ENCODE measurements at regions not wholly inside any gene's neighbourhood (a gene's known extent, or its start where the extent isn't known, plus 50 kb on each side); places are given as distances from the start of the nearest gene placed in this dataset.

DNA sequence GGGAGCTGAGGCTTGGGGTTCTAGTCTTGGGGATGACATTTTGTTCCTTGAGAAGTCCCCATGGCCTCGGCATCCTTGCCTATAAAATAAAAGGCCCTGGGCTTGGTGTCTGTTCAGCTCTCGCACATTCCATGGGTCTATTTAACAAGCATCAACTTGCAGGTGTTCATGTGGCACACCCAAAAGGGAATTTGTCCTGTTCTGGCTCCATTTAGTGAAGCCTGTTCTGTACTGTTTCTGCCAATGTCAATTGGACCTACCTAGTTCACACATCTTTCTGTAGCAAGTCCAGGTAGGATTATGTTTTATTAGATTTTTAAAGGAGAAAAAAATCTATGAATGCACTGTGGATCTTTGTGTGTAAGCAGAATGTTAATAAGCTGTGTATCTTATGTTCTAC is 262.0 kb downstream of the HIVEP2 start:
- Histone ChIP-seq H3K9ac (no peak overlapping the region), H3K4me3 (no peak overlapping the region), H3K27me3 (no peaks in the 10 kb centered on the region), H3K27ac (no peak overlapping the region), H3K9me3 (replicated peaks in 1 of 11) (no peaks in the 10 kb centered on the region), H3K36me3 (no peaks in the 10 kb centered on the region), H3K4me2 (no peak overlapping the region), H4K20me1 (no peaks in the 10 kb centered on the region), H3K4me1 (peaks cover 0 to 10% (median 0%) of the 10 kb centered on the region in 10 experiments; a peak in 3 of 20 replicates)
- TF ChIP-seq Cebpa-rat (IDR thresholded peaks at IDR 0.05): no peak

DNA sequence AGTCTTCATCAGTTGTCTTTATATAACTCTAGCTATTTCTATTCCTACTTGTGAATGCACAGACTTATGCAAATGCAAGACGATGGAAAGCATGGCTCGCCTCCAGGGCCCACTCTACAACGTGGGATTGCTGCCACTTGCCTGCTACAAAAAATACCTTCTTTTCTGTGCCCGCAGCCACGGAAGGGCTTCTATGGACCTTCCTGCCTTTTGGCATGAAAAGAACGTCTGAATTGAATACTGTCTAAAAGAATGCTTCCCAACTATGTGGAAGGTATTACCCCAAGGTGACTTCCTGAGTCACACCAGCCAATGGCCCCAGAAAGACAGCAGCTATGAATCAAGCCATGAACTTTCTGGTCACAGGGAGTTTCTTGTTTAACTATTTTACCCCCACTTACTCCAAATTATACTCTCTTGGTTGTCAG is 261.2 kb downstream of the HIVEP2 start:
- Histone ChIP-seq H3K36me3 (no peaks in the 10 kb centered on the region), H3K4me2 (peak overlapping the region in 1 of 11 experiments; percentile 15; a peak in 1 of 22 replicates), H4K20me1 (no peaks in the 10 kb centered on the region), H3K27me3 (no peaks in the 10 kb centered on the region), H3K4me1 (peaks cover 0 to 10% (median 0%) of the 10 kb centered on the region in 10 experiments; a peak in 3 of 20 replicates), H3K4me3 (no peak overlapping the region), H3K9ac (no peak overlapping the region), H3K9me3 (replicated peaks in 1 of 11) (no peaks in the 10 kb centered on the region), H3K27ac (no peak overlapping the region)
- TF ChIP-seq Cebpa-rat (IDR thresholded peaks at IDR 0.05): no peak

DNA sequence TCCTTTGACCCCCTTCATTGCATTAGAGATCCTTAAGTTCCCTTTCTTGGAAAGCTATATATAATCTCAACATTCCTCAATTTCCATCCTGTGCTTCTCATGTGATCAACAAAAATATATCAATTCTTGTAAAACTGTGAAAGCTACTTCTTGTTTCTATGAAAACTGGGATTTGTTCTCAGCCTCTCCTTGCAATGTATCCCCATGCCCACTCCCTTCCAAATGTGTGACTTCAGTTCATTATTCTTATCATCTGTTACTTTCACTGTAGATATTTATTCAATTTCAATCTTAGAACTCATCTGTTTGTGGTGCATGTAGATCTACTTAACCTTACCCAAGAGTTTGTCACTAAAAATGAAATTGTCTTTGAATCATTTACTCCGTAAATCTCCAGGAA is 260.6 kb downstream of the HIVEP2 start:
- peak overlapping the region in 2 of 11 experiments; percentile 15 to 18; a peak in 2 of 22 replicates for H3K4me2 ChIP-seq
- TF ChIP-seq Cebpa-rat (IDR thresholded peaks at IDR 0.05): no peak
- no peaks in the 10 kb centered on the region for H3K36me3 ChIP-seq
- no peaks in the 10 kb centered on the region for H4K20me1 ChIP-seq
- no peak overlapping the region for H3K9ac ChIP-seq
- no peaks in the 10 kb centered on the region for H3K9me3 ChIP-seq (replicated peaks in 1 of 11)
- H3K4me1 ChIP-seq: peaks cover 0 to 10% (median 0%) of the 10 kb centered on the region in 10 experiments; a peak in 3 of 20 replicates
- H3K27me3 ChIP-seq: no peaks in the 10 kb centered on the region
- no peak overlapping the region for H3K27ac ChIP-seq
- no peak overlapping the region for H3K4me3 ChIP-seq

DNA sequence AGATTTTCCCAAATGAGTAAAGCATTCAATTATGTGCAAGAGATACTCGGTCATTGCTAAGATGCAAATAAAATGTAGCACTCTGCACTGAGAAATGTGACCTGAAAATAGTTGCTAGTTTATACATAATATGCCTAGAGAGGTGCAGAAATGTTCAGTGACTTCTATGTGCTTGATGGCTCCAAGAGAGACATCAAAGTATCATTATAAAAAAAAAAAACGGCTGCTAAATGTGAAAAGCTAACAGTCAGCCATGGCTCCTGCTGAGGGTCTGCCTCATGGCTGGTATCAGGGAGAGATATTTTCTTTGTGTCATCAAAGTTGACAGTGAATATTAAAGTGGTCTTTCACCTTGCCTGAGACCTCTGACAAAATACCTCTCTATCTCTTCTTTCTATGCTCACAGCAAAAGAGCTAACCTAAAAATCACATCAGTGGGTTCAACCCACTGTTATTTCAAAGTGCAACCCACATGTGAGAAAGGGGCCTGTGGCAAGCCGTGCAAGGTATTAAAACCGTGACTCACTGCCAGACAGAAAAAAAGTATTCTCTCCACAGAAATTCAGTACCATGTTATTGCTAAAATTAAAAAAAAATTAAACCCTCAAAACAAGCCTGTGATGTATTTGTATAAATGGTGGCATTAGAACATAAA is 259.0 kb downstream of the HIVEP2 start:
- peaks cover 0 to 10% (median 0%) of the 10 kb centered on the region in 10 experiments; a peak in 3 of 20 replicates for H3K4me1 ChIP-seq
- no peak overlapping the region for H3K9ac ChIP-seq
- no peaks in the 10 kb centered on the region for H3K9me3 ChIP-seq (replicated peaks in 1 of 11)
- no peak overlapping the region for H3K27ac ChIP-seq
- H3K4me3 ChIP-seq: no peak overlapping the region
- no peaks in the 10 kb centered on the region for H3K36me3 ChIP-seq
- H3K4me2 ChIP-seq: no peak overlapping the region
- no peaks in the 10 kb centered on the region for H3K27me3 ChIP-seq
- no peak for TF ChIP-seq Cebpa-rat (IDR thresholded peaks at IDR 0.05)
- no peaks in the 10 kb centered on the region for H4K20me1 ChIP-seq

- TF ChIP-seq Cebpa-rat (IDR thresholded peaks at IDR 0.05): no peak
- no peak overlapping the region for H3K4me2 ChIP-seq
Measured at GRCh38 chr6:142686507-142686887, 258.5 kb downstream of the HIVEP2 start.

DNA sequence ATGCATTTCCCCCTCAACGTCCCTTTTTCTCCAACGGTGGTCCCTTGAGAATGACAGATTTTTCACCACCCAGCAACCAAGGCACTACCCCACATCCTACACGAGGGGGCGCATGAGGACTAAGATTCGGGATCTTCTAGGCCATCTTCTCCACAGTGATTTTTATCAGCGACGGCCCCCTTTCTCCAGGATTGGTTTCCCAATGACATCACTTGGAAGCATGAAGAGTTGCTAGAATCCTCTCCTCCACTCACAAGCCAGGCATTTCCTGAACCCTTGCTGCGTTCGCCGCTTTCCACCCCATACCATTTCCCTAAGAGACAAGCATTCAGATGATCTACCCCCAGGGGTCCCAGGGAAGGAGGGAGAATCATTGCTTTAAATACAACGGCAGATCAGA is 252.0 kb downstream of the HIVEP2 start:
- Histone ChIP-seq H3K4me1 (peaks cover 0 to 25% (median 9%) of the 10 kb centered on the region in 10 experiments; a peak in 9 of 20 replicates), H3K27me3 (no peaks in the 10 kb centered on the region), H3K4me2 (peak overlapping the region in 10 of 11 experiments; percentile 1 to 52 (median 20); a peak in 10 of 22 replicates), H3K36me3 (no peaks in the 10 kb centered on the region), H3K9ac (no peak overlapping the region), H3K9me3 (replicated peaks in 1 of 11) (no peaks in the 10 kb centered on the region), H4K20me1 (no peaks in the 10 kb centered on the region), H3K27ac (no peak overlapping the region; a peak in 1 of 22 replicates), H3K4me3 (no peak overlapping the region)
- no peak for TF ChIP-seq Cebpa-rat (IDR thresholded peaks at IDR 0.05)

More at GRCh38 chr6:142686507-142686887, 258.5 kb downstream of the HIVEP2 start:
- Histone ChIP-seq H3K4me1 (peaks cover 0 to 10% (median 0%) of the 10 kb centered on the region in 10 experiments; a peak in 3 of 20 replicates), H3K27ac (no peak overlapping the region), H3K9ac (no peak overlapping the region), H3K9me3 (replicated peaks in 1 of 11) (no peaks in the 10 kb centered on the region), H3K36me3 (no peaks in the 10 kb centered on the region), H3K4me3 (no peak overlapping the region), H3K27me3 (no peaks in the 10 kb centered on the region), H4K20me1 (no peaks in the 10 kb centered on the region)

- no peak overlapping the region; a peak in 1 of 22 replicates for H3K27ac ChIP-seq
- H4K20me1 ChIP-seq: no peaks in the 10 kb centered on the region
- no peaks in the 10 kb centered on the region for H3K36me3 ChIP-seq
- H3K9ac ChIP-seq: no peak overlapping the region
- peaks cover 0 to 29% (median 9%) of the 10 kb centered on the region in 10 experiments; a peak in 9 of 20 replicates for H3K4me1 ChIP-seq
- H3K9me3 ChIP-seq (replicated peaks in 1 of 11): no peaks in the 10 kb centered on the region
- H3K27me3 ChIP-seq: no peaks in the 10 kb centered on the region
- H3K4me2 ChIP-seq: peak overlapping the region in 10 of 11 experiments; percentile 1 to 52 (median 20); a peak in 5 of 22 replicates
- no peak for TF ChIP-seq Cebpa-rat (IDR thresholded peaks at IDR 0.05)
- H3K4me3 ChIP-seq: no peak overlapping the region
Measured at GRCh38 chr6:142693441-142693840, 251.5 kb downstream of the HIVEP2 start.

- H3K27me3 ChIP-seq: no peaks in the 10 kb centered on the region
- TF ChIP-seq Cebpa-rat (IDR thresholded peaks at IDR 0.05): no peak
- no peaks in the 10 kb centered on the region for H3K9me3 ChIP-seq (replicated peaks in 1 of 11)
- no peak overlapping the region for H3K9ac ChIP-seq
- no peak overlapping the region for H3K27ac ChIP-seq
- no peaks in the 10 kb centered on the region for H4K20me1 ChIP-seq
- H3K4me1 ChIP-seq: peaks cover 0 to 32% (median 9%) of the 10 kb centered on the region in 10 experiments; a peak in 10 of 20 replicates
- no peak overlapping the region for H3K4me3 ChIP-seq
- H3K4me2 ChIP-seq: peak overlapping the region in 4 of 11 experiments; percentile 4 to 18 (median 11); a peak in 4 of 22 replicates
- no peaks in the 10 kb centered on the region for H3K36me3 ChIP-seq
Measured at GRCh38 chr6:142694054-142694453, 250.9 kb downstream of the HIVEP2 start.

GRCh38 chr6:142695016-142695415 is 250.0 kb downstream of the HIVEP2 start:
- Histone ChIP-seq H3K27ac (no peak overlapping the region), H4K20me1 (no peaks in the 10 kb centered on the region), H3K9ac (no peak overlapping the region), H3K9me3 (replicated peaks in 1 of 11) (no peaks in the 10 kb centered on the region), H3K4me2 (no peak overlapping the region), H3K36me3 (no peaks in the 10 kb centered on the region), H3K4me3 (no peak overlapping the region), H3K4me1 (peaks cover 0 to 41% (median 12%) of the 10 kb centered on the region in 10 experiments; a peak in 12 of 20 replicates), H3K27me3 (no peaks in the 10 kb centered on the region)
- no peak for TF ChIP-seq Cebpa-rat (IDR thresholded peaks at IDR 0.05)
